ENCODE measurements at regions not wholly inside any gene's neighbourhood (a gene's known extent, or its start where the extent isn't known, plus 50 kb on each side); places are given as distances from the start of the nearest gene placed in this dataset.
"Not testable (repeated sequence)": the region's sequence is repeated elsewhere in the genome, so short reads cannot be mapped to it uniquely, and the experiment has no call there.

GRCh38 chr2:134020608-134021007 lies 233.3 kb upstream of the MGAT5 start:
- DNase-seq (ENCODE audit: low read depth in 1 of 2, low spot score in 1 of 2), result no peak
- TF ChIP-seq JUND (IDR thresholded peaks at IDR 0.05; ENCODE audit: low read depth), result no peak
- in situ Hi-C loops (cut with HindIII; ENCODE audit: low pct_unique_long_range_greater_than_20kb, low sequenced_read_pairs), result no loop called here

- TF ChIP-seq JUND (IDR thresholded peaks at IDR 0.05; ENCODE audit: low read depth), result no peak
- DNase-seq (ENCODE audit: low read depth in 1 of 2, low spot score in 1 of 2), result no peak
- in situ Hi-C loops (cut with HindIII; ENCODE audit: low pct_unique_long_range_greater_than_20kb, low sequenced_read_pairs), result no loop called here
Measured at GRCh38 chr2:134021830-134022524, 231.9 kb upstream of the MGAT5 start.

GRCh38 chr2:134023854-134024253 lies 230.0 kb upstream of the MGAT5 start:
- no peak for TF ChIP-seq JUND (IDR thresholded peaks at IDR 0.05; ENCODE audit: low read depth)
- no peak for DNase-seq (ENCODE audit: low read depth in 1 of 2, low spot score in 1 of 2)
- in situ Hi-C loops (cut with HindIII; ENCODE audit: low pct_unique_long_range_greater_than_20kb, low sequenced_read_pairs), result no loop called here

GRCh38 chr2:134027980-134028379 lies 225.9 kb upstream of the MGAT5 start:
- DNase-seq (ENCODE audit: low read depth in 1 of 2, low spot score in 1 of 2), result no peak
- no peak for TF ChIP-seq JUND (IDR thresholded peaks at IDR 0.05; ENCODE audit: low read depth)
- in situ Hi-C loops (cut with HindIII; ENCODE audit: low pct_unique_long_range_greater_than_20kb, low sequenced_read_pairs), result no loop called here

- no peak for DNase-seq (ENCODE audit: low read depth in 1 of 2, low spot score in 1 of 2)
- in situ Hi-C loops (cut with HindIII; ENCODE audit: low pct_unique_long_range_greater_than_20kb, low sequenced_read_pairs), result no loop called here
- no peak for TF ChIP-seq JUND (IDR thresholded peaks at IDR 0.05; ENCODE audit: low read depth)
Measured at GRCh38 chr2:134029418-134029817, 224.5 kb upstream of the MGAT5 start.

- no peak for TF ChIP-seq JUND (IDR thresholded peaks at IDR 0.05; ENCODE audit: low read depth)
- no peak for DNase-seq (ENCODE audit: low read depth in 1 of 2, low spot score in 1 of 2)
- in situ Hi-C loops (cut with HindIII; ENCODE audit: low pct_unique_long_range_greater_than_20kb, low sequenced_read_pairs), result no loop called here
Measured at GRCh38 chr2:134031539-134031938, 222.3 kb upstream of the MGAT5 start.

GRCh38 chr2:134035605-134036370 lies 218.1 kb upstream of the MGAT5 start:
- in situ Hi-C loops (cut with HindIII; ENCODE audit: low pct_unique_long_range_greater_than_20kb, low sequenced_read_pairs), result no loop called here
- no peak for DNase-seq (ENCODE audit: low read depth in 1 of 2, low spot score in 1 of 2)
- TF ChIP-seq JUND (IDR thresholded peaks at IDR 0.05; ENCODE audit: low read depth), result no peak

GRCh38 chr2:134039912-134040581 lies 213.8 kb upstream of the MGAT5 start:
- no peak for DNase-seq (ENCODE audit: low read depth in 1 of 2, low spot score in 1 of 2)
- in situ Hi-C loops (cut with HindIII; ENCODE audit: low pct_unique_long_range_greater_than_20kb, low sequenced_read_pairs), result no loop called here
- TF ChIP-seq JUND (IDR thresholded peaks at IDR 0.05; ENCODE audit: low read depth), result no peak

GRCh38 chr2:134040626-134041172 lies 213.2 kb upstream of the MGAT5 start:
- DNase-seq (ENCODE audit: low read depth in 1 of 2, low spot score in 1 of 2); in situ Hi-C loops (cut with HindIII; ENCODE audit: low pct_unique_long_range_greater_than_20kb, low sequenced_read_pairs): not testable (repeated sequence)

GRCh38 chr2:134041877-134042276 lies 212.0 kb upstream of the MGAT5 start:
- in situ Hi-C loops (cut with HindIII; ENCODE audit: low pct_unique_long_range_greater_than_20kb, low sequenced_read_pairs), result no loop called here
- DNase-seq (ENCODE audit: low read depth in 1 of 2, low spot score in 1 of 2), result no peak
- no peak for TF ChIP-seq JUND (IDR thresholded peaks at IDR 0.05; ENCODE audit: low read depth)

- in situ Hi-C loops (cut with HindIII; ENCODE audit: low pct_unique_long_range_greater_than_20kb, low sequenced_read_pairs); DNase-seq (ENCODE audit: low read depth in 1 of 2, low spot score in 1 of 2): not testable (repeated sequence)
Measured at GRCh38 chr2:134043028-134043427, 210.8 kb upstream of the MGAT5 start.

GRCh38 chr2:134052173-134052572 lies 201.7 kb upstream of the MGAT5 start:
- TF ChIP-seq JUND (IDR thresholded peaks at IDR 0.05; ENCODE audit: low read depth), result no peak
- no peak for DNase-seq (ENCODE audit: low read depth in 1 of 2, low spot score in 1 of 2)
- in situ Hi-C loops (cut with HindIII; ENCODE audit: low pct_unique_long_range_greater_than_20kb, low sequenced_read_pairs), result no loop called here

- TF ChIP-seq JUND (IDR thresholded peaks at IDR 0.05; ENCODE audit: low read depth), result no peak
- no peak for DNase-seq (ENCODE audit: low read depth in 1 of 2, low spot score in 1 of 2)
- in situ Hi-C loops (cut with HindIII; ENCODE audit: low pct_unique_long_range_greater_than_20kb, low sequenced_read_pairs), result no loop called here
Measured at GRCh38 chr2:134056173-134056572, 197.7 kb upstream of the MGAT5 start.

GRCh38 chr2:134061066-134061465 lies 192.8 kb upstream of the MGAT5 start:
- DNase-seq (ENCODE audit: low read depth in 1 of 2, low spot score in 1 of 2); in situ Hi-C loops (cut with HindIII; ENCODE audit: low pct_unique_long_range_greater_than_20kb, low sequenced_read_pairs): not testable (repeated sequence)

- in situ Hi-C loops (cut with HindIII; ENCODE audit: low pct_unique_long_range_greater_than_20kb, low sequenced_read_pairs); DNase-seq (ENCODE audit: low read depth in 1 of 2, low spot score in 1 of 2): not testable (repeated sequence)
Measured at GRCh38 chr2:134062235-134062634, 191.6 kb upstream of the MGAT5 start.

GRCh38 chr2:134063916-134064315 lies 190.0 kb upstream of the MGAT5 start:
- in situ Hi-C loops (cut with HindIII; ENCODE audit: low pct_unique_long_range_greater_than_20kb, low sequenced_read_pairs); DNase-seq (ENCODE audit: low read depth in 1 of 2, low spot score in 1 of 2): not testable (repeated sequence)

Measured in T47D (cell line).